Activated T-cell treated with anti-CD3 and anti-CD28 coated beads for 1 hour (primary cell): ENCODE measurements at regions not wholly inside any gene's neighbourhood (a gene's known extent, or its start where the extent isn't known, plus 50 kb on each side); places are given as distances from the start of the nearest gene placed in this dataset.
"Not testable (repeated sequence)": the region's sequence is repeated elsewhere in the genome, so short reads cannot be mapped to it uniquely, and the experiment has no call there.

Experiments used
- DNase-seq: peaks from one replicate; pipeline ENCODE4 v3.0.0-alpha.2; 2020; ENCODE audit warnings: low read depth

DNA sequence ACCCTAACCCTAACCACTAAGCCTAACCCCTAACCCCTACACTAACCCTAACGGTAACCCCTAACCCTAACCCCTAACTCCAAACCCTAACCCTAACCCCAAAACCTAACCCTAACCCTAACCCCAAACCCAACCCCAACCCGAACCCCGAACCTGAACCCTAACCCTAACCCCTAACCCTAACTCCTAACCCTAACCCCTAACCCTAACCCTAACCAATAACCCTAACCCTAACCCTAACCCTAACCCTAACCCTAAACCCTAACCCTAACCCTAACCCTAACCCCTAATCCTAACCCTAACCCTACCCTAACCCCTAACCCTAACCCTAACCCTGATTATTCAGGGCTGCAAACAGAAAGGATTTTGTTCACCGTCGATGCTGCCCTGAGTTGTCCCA, 144.6 kb upstream of the DUSP22 start:
- DNase-seq = not testable (repeated sequence)

DNA sequence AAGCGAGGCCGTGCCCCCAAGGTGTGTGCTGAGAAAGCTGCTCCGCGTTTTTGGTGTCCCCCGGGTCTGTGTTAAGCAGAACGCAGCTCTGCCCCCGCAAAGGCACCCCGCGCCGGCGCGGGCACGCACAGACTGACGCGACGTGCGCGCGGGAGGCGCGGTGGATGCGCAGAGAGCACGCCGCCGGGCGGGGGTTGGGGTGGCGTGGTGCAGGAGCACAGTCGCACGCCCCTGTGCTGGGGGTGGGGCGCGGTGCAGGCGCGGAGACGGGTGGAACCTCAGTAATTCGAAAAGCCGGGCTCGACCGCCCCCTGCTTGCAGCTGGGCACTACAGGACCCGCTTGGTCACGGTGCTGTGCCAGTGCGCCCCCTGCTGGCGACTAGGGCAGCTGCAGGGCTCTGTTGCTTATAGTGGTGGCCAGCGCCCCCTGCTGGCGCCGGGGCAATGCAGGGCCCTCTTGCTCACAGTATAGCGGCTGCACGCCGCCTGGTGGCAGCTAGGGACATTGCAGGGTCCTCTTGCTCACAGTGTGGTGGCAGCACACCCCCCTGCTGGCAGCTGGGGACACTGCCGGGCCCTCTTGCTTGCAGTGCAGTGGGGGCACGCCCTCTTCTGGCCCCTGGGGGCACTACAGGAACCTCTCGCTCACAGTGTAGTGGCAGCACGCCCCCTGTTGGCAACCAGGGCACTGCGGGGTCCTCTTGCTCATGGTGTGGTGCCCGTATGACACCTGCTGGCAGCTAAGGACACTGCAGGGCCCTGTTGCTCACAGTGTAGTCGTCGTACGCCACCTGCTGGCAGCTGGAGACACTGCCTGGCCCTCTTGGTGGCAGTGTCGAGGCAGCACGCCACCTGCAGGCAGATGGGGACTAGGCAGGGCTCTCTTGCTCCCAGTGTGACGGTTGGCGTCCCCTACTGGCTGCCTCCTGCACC, 144.0 kb upstream of the DUSP22 start:
- DNase-seq = peak; percentile 19

DNA sequence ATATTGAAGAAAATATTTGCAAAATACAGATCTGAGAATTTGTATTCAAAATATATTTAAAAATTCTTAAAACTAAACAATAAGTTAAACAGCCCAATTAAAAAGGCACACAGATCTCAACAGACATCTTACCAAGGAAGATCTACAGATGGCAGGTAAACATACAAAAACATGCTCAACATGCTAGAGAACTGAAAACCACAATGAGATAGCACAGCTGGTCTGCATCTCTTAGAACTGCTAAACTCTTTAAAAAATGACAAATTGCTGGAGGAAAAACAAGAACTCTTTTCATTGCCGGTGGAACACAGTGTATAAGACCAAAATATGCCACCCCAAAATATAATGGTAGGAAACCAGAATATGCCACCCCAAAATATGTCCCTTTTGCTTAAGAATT, 142.1 kb upstream of the DUSP22 start:
- DNase-seq = not testable (repeated sequence)

GRCh38 chr6:152436-152835, 139.9 kb upstream of the DUSP22 start:
- DNase-seq = not testable (repeated sequence)

DNA sequence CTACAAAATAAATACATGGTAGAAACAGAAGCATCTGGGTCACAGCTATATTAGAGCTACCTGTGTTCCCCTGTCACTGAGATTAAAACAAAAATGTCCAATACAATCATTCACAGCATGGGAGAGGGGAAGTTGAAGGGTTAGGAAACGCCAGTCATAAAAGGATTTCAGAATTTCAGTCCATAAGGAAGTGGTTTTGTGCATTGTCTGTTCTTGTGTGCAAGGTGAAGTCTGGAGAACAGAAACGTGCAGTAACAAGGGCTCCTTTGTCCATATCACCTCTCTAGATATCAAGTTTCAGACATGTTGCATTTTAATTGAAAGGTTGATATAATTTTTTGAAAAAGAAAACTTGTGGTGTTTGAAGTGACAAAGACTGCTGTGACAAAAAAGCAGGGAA, 139.3 kb upstream of the DUSP22 start:
- DNase-seq = not testable (repeated sequence)

GRCh38 chr6:153867-154266, 138.4 kb upstream of the DUSP22 start:
- not testable (repeated sequence) for DNase-seq

- DNase-seq = not testable (repeated sequence)
These were observed 137.8 kb upstream of the DUSP22 start for GRCh38 chr6:154321-155092.

DNA sequence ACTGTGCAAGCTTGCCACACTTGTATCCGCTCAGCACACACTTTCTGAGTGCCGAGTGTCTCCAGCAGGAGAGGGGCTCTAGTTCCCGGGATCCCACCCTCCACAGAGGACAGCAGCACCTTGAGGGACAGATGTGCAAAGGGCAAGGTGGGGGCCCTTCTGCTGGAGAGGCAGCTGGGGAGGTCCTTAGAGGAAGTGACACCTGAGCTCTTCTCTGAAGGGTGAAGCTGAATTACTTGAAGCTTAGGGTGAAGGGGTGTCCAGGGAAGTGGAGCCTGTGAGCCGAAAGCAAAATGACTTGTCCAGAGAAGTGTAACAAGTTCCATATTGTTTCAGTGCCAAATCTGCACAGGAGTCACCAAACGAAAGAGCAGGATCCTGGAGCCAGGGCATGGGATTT, 136.3 kb upstream of the DUSP22 start:
- DNase-seq = no peak

DNA sequence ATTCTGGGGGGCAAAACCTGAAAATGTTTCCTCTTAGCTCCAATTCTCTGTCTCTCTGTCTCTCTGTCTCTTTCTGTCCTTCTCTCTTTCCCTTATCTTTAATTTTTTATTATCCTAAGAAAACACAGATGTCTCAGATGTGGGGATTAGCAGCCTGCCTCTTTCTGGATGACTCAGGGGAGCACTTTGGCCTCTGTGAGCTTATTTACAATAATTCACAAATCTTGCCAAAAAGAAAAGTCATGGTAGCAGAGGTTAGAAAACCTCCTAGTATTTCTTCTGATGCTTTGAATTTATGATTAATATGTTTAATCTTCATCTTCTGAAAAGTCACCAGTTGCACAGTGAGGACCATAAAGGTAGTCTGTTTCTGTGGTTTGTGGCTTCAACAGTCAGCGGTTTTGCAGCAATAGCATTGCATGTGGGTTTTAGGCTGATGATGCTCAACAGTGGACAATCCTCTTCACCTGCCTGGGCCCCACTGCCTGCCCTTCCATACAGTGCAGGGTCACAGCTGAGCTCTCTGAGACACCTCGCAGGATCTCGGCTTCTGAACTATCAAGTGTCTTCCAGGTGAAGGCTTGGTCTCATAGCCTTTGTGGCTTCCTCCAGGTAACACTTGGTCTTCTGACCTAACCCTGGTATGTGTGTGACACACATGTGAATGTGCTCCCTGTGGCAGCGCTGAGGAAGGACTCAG, 135.7 kb upstream of the DUSP22 start:
- not testable (repeated sequence) for DNase-seq

- DNase-seq = not testable (repeated sequence)
These were observed 135.1 kb upstream of the DUSP22 start for GRCh38 chr6:157176-157575.

DNA sequence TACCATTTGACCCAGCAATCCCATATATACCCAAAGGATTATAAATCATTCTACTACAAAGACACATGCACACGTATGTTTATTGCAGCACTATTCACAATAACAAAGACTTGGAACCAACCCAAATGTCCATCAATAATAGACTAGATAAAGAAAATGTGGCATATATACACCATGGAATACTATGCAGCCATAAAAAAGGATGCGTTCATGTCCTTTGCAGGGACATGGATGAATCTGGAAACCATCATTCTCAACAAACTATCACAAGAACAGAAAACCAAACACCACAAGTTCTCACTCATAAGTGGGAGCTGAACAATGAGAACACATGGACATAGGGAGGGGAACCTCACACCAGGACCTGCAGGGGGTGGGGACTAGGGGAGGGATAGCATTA, 130.6 kb upstream of the DUSP22 start:
- not testable (repeated sequence) for DNase-seq

GRCh38 chr6:164720-165119, 127.6 kb upstream of the DUSP22 start:
- DNase-seq = no peak

DNA sequence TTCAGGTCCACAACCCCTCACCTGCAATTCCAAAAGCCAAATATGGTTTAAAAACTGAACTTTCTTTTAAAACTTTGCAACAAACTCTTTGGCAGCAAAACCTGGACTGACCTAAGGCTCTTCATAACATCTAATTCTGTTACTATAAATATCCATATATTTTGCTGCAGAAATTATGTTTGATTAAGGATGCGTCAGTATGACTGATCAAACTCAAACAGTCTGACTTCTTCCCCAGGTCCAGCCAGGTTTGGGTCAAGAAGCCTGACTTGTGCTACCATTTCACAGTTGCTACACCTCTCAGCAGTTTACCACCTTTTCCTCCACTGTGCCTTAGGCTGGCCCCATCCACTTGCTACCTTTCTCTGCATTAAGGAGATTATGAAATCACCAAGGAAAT, 127.0 kb upstream of the DUSP22 start:
- DNase-seq = no peak

DNA sequence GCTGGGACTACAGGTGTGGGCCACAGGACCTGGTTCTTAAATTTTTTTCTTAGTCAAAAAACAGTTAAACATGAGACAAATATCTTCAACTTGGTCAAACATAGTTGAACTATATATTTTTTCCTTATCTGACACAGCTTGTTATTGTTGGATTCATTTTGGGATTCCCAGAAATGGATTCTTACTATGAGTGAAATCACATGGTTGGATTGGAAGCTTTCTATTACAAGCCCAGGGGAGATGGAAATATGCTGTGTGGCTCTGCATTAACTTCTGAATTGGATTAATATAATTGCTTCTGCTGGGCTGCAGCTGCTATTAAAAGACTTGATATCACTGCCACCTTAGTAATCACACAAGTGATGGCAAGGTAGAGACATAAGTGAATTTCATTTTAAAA, 126.4 kb upstream of the DUSP22 start:
- DNase-seq = no peak

DNA sequence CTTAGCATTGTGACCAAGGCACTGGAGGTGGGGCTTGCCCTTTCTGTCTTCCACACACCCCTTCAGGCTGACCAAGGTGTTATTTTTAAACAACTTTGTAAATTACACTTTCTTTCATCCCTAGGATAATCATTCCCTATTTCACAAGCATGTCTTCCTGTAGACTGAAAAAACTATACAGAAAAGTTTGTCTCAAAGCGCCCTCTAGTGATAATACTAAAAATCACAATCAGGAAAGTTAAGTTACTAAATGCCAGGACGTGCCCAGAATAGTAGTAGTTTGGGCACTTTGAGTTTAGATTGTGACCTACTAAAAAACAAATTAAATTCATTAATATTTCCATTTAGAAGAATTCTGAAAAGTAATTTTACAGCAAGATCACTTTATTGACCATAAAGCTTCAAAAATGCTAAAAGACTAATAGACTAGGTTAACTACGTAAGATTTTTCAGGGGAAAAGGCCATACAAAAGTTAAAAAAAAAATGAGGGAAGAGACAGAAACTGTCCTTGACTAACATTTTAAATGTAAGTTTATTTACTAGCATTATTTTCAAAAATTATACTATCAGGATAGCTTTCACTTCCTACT, 123.3 kb upstream of the DUSP22 start:
- no peak for DNase-seq

- DNase-seq = no peak
These were observed 118.3 kb upstream of the DUSP22 start for GRCh38 chr6:174036-174435.

GRCh38 chr6:175680-176079, 116.6 kb upstream of the DUSP22 start:
- DNase-seq = no peak

DNA sequence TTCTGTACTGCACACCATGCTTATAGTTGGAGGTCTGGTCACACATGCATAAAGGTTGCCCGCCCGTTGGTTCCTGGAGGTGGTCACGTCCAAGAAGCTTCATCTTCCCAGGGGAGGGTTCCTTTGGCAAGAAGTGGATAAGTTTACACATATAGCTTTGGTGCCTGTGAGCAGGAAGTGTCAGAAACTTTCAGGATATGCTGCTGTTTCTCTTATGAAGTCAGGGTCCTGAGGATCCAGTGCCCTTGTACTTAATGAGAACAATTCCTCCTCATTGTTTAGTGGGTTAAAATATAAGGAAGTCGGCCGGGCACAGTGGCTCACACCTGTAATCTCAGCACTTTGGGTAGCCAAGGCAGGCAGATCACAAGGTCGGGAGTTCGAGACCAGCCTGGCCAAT, 115.5 kb upstream of the DUSP22 start:
- DNase-seq = no peak

DNA sequence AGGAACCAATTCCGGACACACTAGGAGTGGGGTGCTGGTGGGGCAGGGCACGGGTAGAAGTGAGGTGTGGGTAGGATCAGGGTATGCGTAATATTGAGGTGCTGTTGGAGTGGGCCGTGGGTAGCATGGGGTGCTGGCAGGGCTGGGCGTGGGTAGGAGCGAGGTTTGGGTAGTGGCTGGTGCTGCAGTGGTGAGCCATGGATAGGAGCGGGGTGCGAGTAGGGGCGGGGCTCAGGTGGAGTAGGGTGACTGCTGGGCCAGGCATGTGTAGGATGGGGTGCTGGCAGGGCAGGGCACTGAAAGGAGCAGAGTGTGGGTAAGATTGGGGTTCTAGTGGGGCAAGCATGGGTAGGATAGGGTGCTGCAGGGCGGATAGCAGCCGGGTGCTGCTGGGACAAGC, 114.2 kb upstream of the DUSP22 start:
- no peak for DNase-seq

GRCh38 chr6:178929-179328, 113.4 kb upstream of the DUSP22 start:
- not testable (repeated sequence) for DNase-seq

DNA sequence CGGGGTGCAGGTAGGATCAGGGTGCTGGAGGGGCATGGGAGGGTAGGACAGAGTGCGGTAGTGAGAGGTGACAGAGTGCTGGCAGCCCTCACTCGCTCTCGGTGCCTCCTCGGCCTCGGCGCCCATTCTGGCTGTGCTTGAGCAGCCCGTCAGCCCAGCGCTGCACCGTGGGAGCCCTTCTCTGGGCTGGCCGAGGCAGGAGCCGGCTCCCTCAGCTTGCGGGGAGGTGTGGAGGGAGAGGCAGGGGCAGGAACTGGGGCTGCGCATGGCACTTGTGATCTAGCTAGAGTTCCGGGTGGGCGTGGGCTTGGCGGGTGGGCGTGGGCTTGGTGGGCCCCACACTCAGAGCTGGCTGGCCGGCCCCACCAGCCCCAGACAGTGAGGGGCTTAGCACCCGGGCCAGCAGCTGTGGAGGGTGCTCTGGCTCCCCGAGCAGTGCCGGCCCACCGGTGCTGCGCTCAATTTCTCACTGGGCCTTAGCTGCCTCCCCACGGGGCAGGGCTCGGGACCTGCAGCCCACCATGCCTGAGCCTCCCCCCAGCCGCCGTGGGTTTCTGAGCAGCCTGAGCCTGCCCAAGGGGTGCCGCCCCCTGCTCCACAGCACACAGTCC, 112.8 kb upstream of the DUSP22 start:
- DNase-seq = no peak
